Epithelial cell of esophagus (primary cell): ENCODE measurements at regions not wholly inside any gene's neighbourhood (a gene's known extent, or its start where the extent isn't known, plus 50 kb on each side); places are given as distances from the start of the nearest gene placed in this dataset.

ENCODE experiments used
- DNase-seq: peaks from one replicate; pipeline ENCODE4 v3.0.0; 2010; ENCODE audit warnings: low read depth
- H3K4me3 ChIP-seq: 2 replicates; pipeline ENCODE4 v1.5.1; 2011; ENCODE audit warnings: mild to moderate bottlenecking, low read length, control low read depth
- TF ChIP-seq, protein P1 (sequence below): IDR thresholded peaks from 2 replicates; pipeline ENCODE4 v1.5.1; 2011; ENCODE audit warnings: low read depth, mild to moderate bottlenecking, low read length, control low read depth, inconsistent platforms; ENCODE audit not compliant: insufficient read depth; ENCODE audit errors: missing control alignments

DNA sequence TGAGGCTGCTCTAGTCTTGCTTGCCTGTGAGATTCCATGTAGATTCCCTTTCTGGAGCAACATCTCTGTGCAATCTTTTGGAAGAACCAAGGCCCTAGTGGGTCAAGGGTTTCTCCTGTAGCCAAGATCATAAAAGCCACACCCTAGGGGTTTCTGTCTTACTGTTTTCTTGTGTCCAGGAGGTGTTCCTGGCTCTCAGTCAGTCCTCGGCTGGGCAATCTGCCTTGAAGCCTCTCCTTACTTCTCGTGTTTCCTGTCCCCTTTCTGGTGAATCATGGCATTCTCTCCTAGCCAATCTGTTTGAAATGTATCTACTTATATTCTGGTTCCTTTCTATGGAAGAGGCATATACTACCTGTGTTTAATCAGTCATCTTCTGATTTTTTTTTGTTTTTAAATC, 484.8 kb upstream of the UBE2E3 start:
- peak; percentile 35 for DNase-seq
- H3K4me3 ChIP-seq = no peak overlapping the region
- TF ChIP-seq, protein P1, sequence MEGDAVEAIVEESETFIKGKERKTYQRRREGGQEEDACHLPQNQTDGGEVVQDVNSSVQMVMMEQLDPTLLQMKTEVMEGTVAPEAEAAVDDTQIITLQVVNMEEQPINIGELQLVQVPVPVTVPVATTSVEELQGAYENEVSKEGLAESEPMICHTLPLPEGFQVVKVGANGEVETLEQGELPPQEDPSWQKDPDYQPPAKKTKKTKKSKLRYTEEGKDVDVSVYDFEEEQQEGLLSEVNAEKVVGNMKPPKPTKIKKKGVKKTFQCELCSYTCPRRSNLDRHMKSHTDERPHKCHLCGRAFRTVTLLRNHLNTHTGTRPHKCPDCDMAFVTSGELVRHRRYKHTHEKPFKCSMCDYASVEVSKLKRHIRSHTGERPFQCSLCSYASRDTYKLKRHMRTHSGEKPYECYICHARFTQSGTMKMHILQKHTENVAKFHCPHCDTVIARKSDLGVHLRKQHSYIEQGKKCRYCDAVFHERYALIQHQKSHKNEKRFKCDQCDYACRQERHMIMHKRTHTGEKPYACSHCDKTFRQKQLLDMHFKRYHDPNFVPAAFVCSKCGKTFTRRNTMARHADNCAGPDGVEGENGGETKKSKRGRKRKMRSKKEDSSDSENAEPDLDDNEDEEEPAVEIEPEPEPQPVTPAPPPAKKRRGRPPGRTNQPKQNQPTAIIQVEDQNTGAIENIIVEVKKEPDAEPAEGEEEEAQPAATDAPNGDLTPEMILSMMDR = no peak

DNA sequence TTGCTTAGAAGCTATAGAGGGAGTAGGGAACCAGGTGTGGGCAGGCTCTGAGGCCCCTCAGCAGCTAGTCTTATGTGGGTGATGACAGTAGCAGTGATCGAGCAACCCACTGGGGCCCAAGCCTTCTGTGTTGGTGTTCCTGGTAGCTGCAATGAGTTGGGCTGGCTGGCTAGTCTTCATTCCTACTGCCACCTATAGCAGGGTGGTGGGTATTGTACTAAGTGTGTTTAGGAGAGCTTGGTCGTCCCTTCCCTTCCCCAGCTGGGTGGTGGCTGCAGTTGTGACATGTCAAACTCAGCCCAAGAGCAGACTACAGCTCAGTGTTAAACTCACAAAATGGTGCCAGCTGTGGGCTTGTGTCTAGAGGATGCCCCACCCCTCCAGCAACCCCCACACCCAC, 486.1 kb upstream of the UBE2E3 start:
- no peak for DNase-seq
- H3K4me3 ChIP-seq = no peak overlapping the region
- TF ChIP-seq, protein P1 = no peak

DNA sequence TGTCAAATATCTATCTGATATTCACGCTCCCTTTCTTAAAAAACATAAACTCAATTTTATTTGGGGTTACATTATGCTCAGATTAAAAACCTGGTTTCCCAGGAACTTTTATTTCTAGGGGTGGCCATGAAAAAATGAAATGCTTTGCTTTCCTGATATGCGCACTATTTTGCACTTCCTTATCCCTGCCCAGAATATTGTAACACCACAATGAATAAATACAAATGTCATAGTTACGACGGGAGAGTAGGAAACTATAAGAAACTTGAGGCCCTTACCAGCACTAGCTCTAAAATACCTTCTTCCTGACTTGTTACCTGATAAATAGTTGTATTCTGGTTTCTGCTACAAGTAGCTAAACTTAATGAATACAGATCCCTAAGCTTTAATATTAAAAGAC, 475.6 kb upstream of the CWC22 start:
- H3K4me3 ChIP-seq = no peak overlapping the region
- TF ChIP-seq, protein P1 = no peak
- DNase-seq = no peak

DNA sequence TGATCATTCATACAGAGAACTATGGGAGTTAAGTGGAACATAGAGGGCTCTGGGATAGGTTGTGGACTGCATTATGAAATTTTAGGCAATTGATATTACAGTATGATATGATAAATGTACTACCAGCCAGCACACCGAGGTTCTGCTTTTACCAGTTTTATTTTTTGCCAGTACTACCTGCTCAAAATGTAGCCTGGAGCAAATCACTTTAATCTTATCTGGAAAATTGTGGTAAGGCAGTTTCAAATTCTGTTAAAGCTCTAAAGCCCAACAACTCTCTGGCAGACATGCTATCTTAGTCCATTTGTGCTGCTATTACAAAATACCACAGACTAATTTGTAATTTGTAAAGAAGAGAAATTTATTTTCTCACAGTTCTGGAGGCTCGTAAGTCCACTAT, 474.9 kb upstream of the CWC22 start:
- no peak for DNase-seq
- no peak overlapping the region for H3K4me3 ChIP-seq
- TF ChIP-seq, protein P1 = no peak

DNA sequence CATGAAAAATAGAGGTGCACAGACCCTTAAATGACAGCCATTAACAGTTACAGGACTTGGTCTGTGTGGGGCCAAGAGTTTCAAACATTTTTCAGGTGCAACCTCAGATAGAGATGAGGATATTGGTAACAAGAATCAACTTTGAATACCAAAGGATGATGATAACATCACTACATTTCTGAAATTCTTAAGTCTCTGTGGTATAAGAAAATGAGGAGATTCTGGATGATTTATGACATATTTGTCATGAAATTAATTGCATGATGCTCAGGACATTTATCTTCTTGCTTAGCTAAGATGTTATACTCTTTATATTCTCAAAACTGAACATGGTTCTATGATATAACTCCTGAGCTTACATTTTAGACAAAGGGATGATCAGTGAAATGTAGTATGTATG, 471.8 kb upstream of the CWC22 start:
- H3K4me3 ChIP-seq = no peak overlapping the region
- DNase-seq = no peak
- TF ChIP-seq, protein P1 = no peak

DNA sequence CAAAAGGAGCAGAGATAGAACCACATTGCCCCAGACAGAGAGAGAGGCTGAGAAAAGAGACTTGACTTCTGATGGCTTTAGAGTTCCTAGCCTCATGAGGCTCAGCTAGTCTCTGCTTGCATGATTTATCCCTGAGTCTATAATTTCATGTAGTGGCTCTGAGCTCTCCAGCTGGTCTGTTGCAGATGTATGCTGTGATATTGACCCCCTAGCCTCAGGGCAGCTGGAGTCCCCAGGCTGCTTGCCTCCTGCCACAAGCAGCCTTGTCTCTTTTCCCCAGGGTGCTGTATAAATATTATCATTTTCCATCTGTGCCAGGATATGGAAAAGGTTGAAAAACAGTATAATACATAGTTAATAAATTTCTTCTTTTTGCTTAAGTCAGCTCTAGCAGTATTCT, 467.6 kb upstream of the CWC22 start:
- no peak overlapping the region for H3K4me3 ChIP-seq
- DNase-seq = no peak
- TF ChIP-seq, protein P1 = no peak

DNA sequence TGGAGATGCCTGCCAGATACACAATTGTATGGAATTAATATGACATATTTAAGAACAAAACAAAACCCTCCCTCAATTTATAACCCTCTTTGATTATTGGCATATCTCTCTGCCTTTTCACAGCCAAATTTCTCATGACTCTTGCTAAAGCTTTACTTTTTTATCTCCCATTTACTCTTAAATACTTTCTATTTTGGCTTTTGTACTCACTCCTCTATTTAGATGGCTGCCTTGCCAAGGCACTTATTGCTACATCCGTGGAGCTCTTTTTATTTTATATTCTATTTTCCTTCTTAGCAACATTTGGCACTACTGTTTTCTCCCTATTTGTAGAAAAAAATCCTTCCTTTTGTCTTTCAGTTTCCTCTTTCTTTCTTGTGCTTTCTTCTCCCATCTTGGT, 466.4 kb upstream of the CWC22 start:
- TF ChIP-seq, protein P1 = no peak
- no peak for DNase-seq
- H3K4me3 ChIP-seq = no peak overlapping the region
